ENCODE measurements at regions not wholly inside any gene's neighbourhood (a gene's known extent, or its start where the extent isn't known, plus 50 kb on each side); places are given as distances from the start of the nearest gene placed in this dataset.

DNA sequence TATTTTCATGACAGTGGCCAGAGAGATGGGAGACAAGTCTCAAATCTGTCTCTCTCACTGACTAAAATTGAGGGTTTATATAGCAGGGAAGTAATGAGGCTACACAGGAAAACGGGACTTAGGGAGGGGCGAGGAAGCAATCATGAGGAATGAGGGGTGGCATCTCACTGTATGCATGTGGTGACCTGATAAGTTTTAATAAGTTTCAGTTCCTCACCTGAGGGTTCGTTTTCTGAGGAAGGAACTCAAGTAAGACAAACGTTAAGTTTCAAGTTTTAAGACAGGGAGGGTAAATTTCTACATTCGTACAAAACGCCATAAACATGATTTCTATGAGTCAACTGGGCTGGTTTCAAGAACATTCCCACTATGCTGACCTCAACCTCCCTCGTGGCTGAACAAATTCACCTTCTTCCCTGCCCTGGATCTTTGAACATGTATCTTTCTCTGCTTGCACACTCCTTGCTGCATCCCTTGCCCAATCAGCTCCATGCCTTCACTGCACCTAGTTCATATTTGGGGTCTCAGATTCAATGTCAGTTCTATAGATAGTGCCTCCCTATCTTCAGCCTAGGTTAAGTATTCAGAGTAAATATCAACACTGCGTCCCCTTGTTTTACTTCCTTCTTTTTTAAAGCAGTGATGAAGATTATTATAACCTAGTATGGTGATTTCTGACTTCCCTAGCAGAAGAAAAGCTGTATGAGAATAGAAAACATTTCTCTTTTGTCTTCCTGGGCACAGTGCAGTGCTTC, 53.3 kb upstream of the CNTNAP5 start:
- no peak for DNase-seq
